Activated T-cell treated with anti-CD3 and anti-CD28 coated beads, Interleukin-2, amount 50 U/mL, for 72 hours (primary cell): ENCODE measurements at regions not wholly inside any gene's neighbourhood (a gene's known extent, or its start where the extent isn't known, plus 50 kb on each side); places are given as distances from the start of the nearest gene placed in this dataset.
A peak's percentile ranks its signal among the peaks of the same experiment; 100 is the strongest.
"Not testable (repeated sequence)": the region's sequence is repeated elsewhere in the genome, so short reads cannot be mapped to it uniquely, and the experiment has no call there.

ENCODE experiments used
- ATAC-seq, 2 donors: fragments of 150-1000 bp; cut with Tn5 transposase; replicated peaks in 1 of 2; 2 replicates each; pipeline ENCODE4 v1.10.0; 2021; ENCODE audit warnings: moderate library complexity in 2 of 2, mild to moderate bottlenecking in 1 of 2
- DNase-seq, 2 donors: peaks; one replicate each; pipeline ENCODE4 v3.0.0; 2021 to 2022; ENCODE audit warnings: mixed read lengths in 1 of 2
- H3K27ac Mint-ChIP-seq: one replicate; pipeline ENCODE4 v1.8.0; 2022; ENCODE audit warnings: mild to moderate bottlenecking, moderate library complexity, mixed read lengths
- H3K27me3 Mint-ChIP-seq: one replicate; pipeline ENCODE4 v1.8.0; 2022; ENCODE audit warnings: low read depth, mixed read lengths
- H3K36me3 Mint-ChIP-seq, 2 donors: one replicate each; pipeline ENCODE4 v1.8.0; 2022; ENCODE audit warnings: mixed read lengths in 2 of 2, mild to moderate bottlenecking in 1 of 2; ENCODE audit not compliant: insufficient read depth in 2 of 2
- H3K4me1 Mint-ChIP-seq: one replicate; pipeline ENCODE4 v1.8.0; 2022; ENCODE audit warnings: low read depth, mixed read lengths
- H3K4me3 Mint-ChIP-seq, 2 donors: one replicate each; pipeline ENCODE4 v1.8.0; 2022; ENCODE audit warnings: mild to moderate bottlenecking in 2 of 2, mixed read lengths in 2 of 2, moderate library complexity in 2 of 2
- H3K9me3 Mint-ChIP-seq, 2 donors: one replicate each; pipeline ENCODE4 v1.8.0; 2022; ENCODE audit warnings: mixed read lengths in 2 of 2

DNA sequence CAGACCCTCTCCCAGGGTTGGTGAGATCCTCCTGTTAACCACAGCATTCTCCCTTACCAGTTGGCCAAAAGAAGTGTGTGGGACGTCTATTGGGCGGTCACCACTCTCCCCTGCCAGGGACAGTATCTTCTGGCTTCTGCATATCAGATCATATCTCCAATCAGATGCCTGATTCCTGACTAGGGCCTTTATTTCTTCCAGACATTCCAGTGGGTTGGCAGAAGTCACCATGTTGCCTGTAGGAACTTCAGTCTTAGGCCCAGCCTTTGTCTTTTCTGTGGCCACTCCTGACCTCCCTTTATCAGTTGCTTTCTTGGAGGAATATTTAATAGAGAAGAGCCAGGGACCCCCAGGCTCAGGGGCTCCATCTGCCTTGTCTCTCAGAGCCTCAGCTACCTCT lies 130.4 kb upstream of the F3 start:
- DNase-seq (no peak), ATAC-seq (no peak)
- Mint-ChIP-seq H3K36me3 (no peaks in the 10 kb centered on the region), H3K27me3 (peaks cover 12% of the 10 kb centered on the region), H3K27ac (no peak overlapping the region), H3K9me3 (no peaks in the 10 kb centered on the region), H3K4me3 (no peak overlapping the region), H3K4me1 (no peaks in the 10 kb centered on the region)

DNA sequence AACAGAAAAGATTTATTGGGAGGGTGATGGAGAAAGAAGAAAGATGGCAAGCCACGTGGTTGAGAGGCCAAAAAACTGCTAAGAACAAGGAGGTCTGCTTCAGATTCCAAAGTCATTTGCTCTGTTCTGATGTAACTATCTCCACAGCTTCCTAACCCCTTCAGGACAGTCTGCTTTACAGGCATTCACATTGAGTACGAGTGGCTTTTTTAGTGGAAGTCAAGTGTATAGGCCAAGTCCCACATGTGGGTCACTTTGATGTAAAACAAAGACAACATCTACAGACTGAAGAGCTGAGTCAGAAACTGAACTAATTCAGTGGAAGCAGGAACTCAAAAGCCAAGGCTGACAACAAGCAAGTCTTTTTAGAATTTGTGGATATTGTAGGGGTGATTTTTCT lies 128.7 kb upstream of the F3 start:
- Mint-ChIP-seq H3K4me3 (no peak overlapping the region), H3K9me3 (no peaks in the 10 kb centered on the region), H3K4me1 (no peaks in the 10 kb centered on the region), H3K27me3 (peaks cover 21% of the 10 kb centered on the region), H3K27ac (no peak overlapping the region), H3K36me3 (no peaks in the 10 kb centered on the region)
- DNase-seq, result no peak
- no peak for ATAC-seq

DNA sequence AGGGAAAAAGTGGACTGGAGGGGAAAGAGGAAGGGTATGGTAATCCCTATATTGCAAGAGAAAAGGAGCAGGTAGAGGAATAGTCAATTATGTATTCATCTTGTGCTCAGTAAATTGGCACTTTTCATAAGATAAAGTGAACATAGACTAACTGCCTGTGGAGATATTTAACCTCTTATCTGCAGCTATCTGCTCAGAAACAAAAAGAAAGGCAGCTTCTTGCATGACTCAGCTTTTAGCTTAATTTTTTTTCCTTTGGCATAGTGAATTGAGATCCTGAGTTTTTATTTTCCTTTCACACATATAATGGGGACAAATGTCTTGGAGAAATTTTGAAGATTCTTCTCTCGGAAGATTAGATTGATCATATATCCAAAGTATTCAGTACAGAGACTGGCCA lies 127.6 kb upstream of the F3 start:
- no peak for ATAC-seq
- Mint-ChIP-seq H3K4me3 (no peak overlapping the region), H3K36me3 (no peaks in the 10 kb centered on the region), H3K27me3 (peaks cover 24% of the 10 kb centered on the region), H3K9me3 (no peaks in the 10 kb centered on the region), H3K27ac (no peak overlapping the region), H3K4me1 (no peaks in the 10 kb centered on the region)
- DNase-seq, result no peak

DNA sequence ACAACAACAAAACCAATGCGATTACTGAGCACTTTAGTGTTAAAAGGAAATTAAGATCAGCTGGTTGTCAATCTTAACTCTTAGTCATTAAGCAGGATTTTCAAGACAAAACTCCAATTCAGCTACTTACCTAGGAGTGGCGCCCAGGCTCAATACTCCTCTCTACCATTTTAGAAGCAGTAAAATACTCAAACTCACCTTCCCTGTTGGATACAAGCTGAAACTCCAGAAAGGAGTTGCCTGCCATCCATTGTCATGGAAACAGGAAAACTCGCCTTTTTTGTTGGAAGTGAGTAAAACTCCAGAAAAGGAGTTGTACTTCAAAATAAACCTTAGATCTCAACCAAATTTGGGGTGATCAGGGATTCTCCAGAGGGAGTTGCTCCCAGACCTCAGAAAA lies 127.0 kb upstream of the F3 start:
- no peaks in the 10 kb centered on the region for H3K36me3 Mint-ChIP-seq
- DNase-seq (no peak), ATAC-seq (no peak)
- H3K4me1 Mint-ChIP-seq, result no peaks in the 10 kb centered on the region
- H3K27me3 Mint-ChIP-seq, result peaks cover 24% of the 10 kb centered on the region
- no peak overlapping the region for H3K27ac Mint-ChIP-seq
- no peak overlapping the region for H3K4me3 Mint-ChIP-seq
- H3K9me3 Mint-ChIP-seq, result no peaks in the 10 kb centered on the region

DNA sequence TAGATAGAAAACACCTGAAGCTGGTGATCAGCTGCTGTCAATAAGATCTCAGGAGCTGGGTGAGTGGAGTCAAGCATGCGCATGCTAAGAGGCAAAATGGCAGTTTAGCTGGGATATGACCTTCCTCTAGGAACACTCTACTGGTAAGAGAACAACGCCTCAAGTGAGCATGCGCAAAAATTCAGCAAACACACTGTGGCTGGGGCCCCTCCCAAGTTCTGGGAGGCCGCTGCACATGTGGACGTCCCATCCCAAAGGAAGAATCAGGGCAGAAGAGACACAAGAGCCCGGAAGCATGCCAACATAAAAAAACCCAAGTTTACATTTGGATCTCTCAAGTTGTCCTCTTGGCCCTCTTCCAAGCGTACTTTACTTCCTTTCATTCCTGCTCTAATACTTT lies 126.3 kb upstream of the F3 start:
- ATAC-seq (no peak), DNase-seq (no peak)
- H3K4me3 Mint-ChIP-seq, result no peak overlapping the region
- H3K4me1 Mint-ChIP-seq, result no peaks in the 10 kb centered on the region
- H3K27me3 Mint-ChIP-seq, result peaks cover 24% of the 10 kb centered on the region
- H3K9me3 Mint-ChIP-seq, result no peaks in the 10 kb centered on the region
- peak overlapping the region; percentile 68 for H3K27ac Mint-ChIP-seq
- no peaks in the 10 kb centered on the region for H3K36me3 Mint-ChIP-seq

DNA sequence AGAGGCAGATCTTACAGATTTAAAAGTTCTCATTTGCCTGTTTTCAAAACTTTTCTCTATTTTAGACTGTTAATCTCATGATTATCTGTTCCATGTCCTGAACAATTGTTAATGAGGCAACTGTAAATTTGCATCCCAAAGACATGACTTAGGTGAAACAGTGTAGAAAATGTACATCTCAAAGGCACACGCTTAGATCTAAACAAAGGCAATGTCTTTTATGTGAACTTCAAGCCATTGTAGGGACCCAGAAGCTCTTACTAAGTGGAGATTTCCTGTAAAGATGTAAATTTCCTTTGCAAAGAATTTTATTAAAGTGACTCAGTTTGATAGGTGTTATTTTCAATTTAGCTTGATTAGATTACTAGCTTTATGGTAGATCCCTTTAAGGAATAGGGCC lies 125.2 kb upstream of the F3 start:
- DNase-seq (no peak), ATAC-seq (no peak)
- Mint-ChIP-seq H3K4me1 (no peaks in the 10 kb centered on the region), H3K36me3 (no peaks in the 10 kb centered on the region), H3K9me3 (no peaks in the 10 kb centered on the region), H3K4me3 (no peak overlapping the region), H3K27ac (no peak overlapping the region), H3K27me3 (peaks cover 24% of the 10 kb centered on the region)

DNA sequence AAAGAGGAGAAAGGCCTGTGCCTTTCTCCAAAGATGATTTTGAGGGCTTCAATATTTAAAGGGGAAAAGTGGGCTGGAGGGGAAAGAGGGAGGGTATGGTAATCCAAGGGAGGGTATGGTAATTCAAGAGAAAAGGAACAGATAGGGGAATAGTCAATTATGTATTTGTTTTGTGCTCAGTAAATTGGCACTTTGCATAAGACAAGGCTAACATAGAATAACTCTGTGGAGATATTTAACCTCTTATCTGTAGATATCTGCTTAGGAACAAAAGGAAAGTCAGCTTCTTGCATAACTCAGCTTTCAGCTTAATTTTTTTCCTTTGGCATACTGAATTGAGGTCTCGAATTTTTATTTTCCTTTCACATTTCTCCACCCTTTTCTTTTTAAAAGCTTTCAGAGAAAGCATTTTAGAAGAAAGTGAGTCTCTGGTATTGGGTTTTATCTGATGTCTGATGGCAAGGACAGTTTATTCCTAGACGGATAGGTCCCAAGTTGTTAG lies 119.9 kb upstream of the F3 start:
- H3K4me3 Mint-ChIP-seq, result no peak overlapping the region
- no peak overlapping the region for H3K27ac Mint-ChIP-seq
- no peaks in the 10 kb centered on the region for H3K4me1 Mint-ChIP-seq
- no peaks in the 10 kb centered on the region for H3K36me3 Mint-ChIP-seq
- ATAC-seq, result no peak
- H3K9me3 Mint-ChIP-seq, result no peaks in the 10 kb centered on the region
- H3K27me3 Mint-ChIP-seq, result peaks cover 9% of the 10 kb centered on the region
- DNase-seq, result no peak

DNA sequence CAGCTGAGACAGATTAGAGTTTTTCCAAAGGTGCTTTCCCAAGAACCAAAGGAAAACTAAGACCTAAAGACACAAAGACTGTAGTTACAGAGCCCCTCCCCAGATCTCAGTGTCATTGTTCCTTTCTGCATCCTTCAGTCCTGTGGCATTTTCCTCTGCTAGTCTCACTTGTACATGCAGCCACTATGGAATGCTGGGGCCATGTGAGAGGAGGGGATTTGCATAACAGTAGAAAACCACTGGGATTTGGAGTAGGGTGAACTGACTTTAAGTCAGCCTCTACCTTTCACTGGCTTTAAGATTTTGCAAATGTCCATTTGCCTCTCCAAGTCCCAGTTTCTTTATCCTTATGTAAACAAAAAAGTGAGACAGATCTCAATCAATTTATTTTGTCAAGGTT lies 119.4 kb upstream of the F3 start:
- ATAC-seq (no peak), DNase-seq (no peak)
- Mint-ChIP-seq H3K27ac (no peak overlapping the region), H3K9me3 (no peaks in the 10 kb centered on the region), H3K36me3 (no peaks in the 10 kb centered on the region), H3K4me1 (no peaks in the 10 kb centered on the region), H3K27me3 (peaks cover 5% of the 10 kb centered on the region), H3K4me3 (no peak overlapping the region)

DNA sequence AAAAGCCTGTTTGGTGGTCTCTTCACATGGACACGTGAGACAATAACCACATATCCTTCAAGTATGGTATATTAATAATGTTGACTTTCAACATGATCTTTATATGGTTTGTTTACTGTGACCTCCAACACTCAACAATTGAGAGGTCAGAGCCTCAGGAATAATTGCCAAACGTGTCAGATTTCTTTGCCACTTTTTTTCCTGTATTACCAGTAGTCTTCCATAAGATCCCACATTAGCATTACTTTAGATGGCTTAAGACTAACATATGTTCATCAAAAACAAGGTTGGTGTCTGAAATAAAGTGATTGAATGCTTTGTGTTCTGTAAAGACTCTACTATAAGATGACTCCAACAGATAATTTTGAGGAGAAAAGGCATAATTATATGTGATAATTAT lies 118.7 kb upstream of the F3 start:
- H3K27me3 Mint-ChIP-seq, result peaks cover 3% of the 10 kb centered on the region
- no peak overlapping the region for H3K27ac Mint-ChIP-seq
- DNase-seq (no peak), ATAC-seq (no peak)
- no peaks in the 10 kb centered on the region for H3K4me1 Mint-ChIP-seq
- H3K36me3 Mint-ChIP-seq, result no peaks in the 10 kb centered on the region
- H3K4me3 Mint-ChIP-seq, result no peak overlapping the region
- H3K9me3 Mint-ChIP-seq, result no peaks in the 10 kb centered on the region

DNA sequence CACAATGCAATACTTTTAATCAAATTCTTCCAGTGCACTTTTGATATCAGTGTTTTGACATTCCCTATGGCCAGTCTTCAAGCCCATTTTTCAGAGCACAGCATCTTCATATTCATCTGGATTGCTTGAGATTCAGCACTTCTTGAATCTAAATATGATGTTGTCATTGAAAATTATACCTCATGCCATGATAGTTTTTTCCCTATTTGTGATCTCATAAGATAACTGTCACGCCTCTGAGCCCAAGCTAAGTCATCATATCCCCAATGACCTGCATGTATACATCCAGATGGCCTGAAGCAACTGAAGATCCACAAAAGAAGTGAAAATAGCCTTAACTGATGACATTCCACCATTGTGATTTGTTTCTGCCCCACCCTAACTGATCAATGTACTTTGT lies 117.6 kb upstream of the F3 start:
- ATAC-seq, H3K27me3 Mint-ChIP-seq, H3K9me3 Mint-ChIP-seq, DNase-seq, H3K36me3 Mint-ChIP-seq, H3K27ac Mint-ChIP-seq, H3K4me1 Mint-ChIP-seq, H3K4me3 Mint-ChIP-seq: not testable (repeated sequence)

DNA sequence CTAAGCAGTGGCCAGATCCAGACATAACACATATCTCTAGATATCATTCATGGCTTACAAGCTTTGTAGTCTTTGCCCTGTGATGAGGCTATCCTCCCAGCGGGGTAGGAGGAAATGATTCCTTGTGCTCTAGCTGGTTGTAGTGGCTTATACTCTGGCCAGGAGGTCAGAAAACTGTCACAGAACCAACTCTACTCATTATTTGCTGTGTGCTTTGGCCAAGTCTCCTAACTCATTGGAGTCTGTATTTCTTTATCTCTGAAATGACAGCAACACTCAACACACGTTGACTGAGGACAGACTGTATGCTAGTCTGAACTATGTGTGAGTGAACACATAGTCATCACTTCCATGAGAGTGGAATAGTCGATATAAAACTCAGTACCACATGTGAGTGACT lies 116.7 kb upstream of the F3 start:
- Mint-ChIP-seq H3K27me3 (no peaks in the 10 kb centered on the region), H3K4me3 (no peak overlapping the region), H3K27ac (no peak overlapping the region), H3K9me3 (no peaks in the 10 kb centered on the region), H3K4me1 (no peaks in the 10 kb centered on the region), H3K36me3 (no peaks in the 10 kb centered on the region)
- no peak for DNase-seq
- no peak for ATAC-seq

DNA sequence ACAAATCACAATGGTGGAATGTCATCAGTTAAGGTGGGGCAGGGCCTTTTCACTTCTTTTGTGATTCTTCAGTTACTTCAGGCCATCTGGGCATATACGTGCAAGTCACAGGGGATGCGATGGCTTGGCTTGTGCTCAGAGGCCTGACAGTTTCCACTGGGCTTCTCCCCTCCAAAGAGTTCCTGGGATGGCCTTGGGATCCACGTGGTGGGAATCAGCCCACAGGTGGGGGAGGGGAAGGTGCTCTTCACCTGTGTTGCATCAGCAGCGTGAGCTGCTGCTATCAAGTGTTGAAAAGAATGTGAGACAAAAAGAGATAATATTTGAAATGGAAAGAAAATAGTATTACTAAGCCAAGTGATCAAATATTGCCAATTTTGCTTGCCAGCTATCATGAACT lies 116.2 kb upstream of the F3 start:
- not testable (repeated sequence) for H3K36me3 Mint-ChIP-seq, H3K9me3 Mint-ChIP-seq, H3K27ac Mint-ChIP-seq, DNase-seq, H3K4me3 Mint-ChIP-seq, H3K27me3 Mint-ChIP-seq, ATAC-seq, H3K4me1 Mint-ChIP-seq

DNA sequence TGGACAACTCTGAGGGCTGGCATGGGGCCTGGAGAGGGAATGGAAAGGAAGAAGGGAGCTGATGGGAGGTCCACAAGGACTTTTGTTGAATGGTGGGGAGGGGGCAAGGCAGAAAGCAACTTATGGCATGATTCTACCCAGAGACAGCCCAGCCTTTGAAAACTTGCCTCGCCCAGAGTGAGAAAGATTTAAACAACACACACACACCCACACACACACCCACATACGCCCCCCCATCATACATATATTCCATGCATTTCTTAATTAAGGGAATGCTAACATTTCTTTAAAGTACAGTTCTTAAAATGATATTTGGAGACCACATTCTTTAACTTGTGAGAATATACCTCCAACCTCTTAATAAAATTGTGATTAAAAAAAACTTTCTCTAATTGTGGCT lies 115.4 kb upstream of the F3 start:
- no peaks in the 10 kb centered on the region for H3K4me1 Mint-ChIP-seq
- H3K36me3 Mint-ChIP-seq, result no peaks in the 10 kb centered on the region
- H3K27ac Mint-ChIP-seq, result no peak overlapping the region
- ATAC-seq (no peak), DNase-seq (no peak)
- no peaks in the 10 kb centered on the region for H3K27me3 Mint-ChIP-seq
- H3K9me3 Mint-ChIP-seq, result no peaks in the 10 kb centered on the region
- no peak overlapping the region for H3K4me3 Mint-ChIP-seq

DNA sequence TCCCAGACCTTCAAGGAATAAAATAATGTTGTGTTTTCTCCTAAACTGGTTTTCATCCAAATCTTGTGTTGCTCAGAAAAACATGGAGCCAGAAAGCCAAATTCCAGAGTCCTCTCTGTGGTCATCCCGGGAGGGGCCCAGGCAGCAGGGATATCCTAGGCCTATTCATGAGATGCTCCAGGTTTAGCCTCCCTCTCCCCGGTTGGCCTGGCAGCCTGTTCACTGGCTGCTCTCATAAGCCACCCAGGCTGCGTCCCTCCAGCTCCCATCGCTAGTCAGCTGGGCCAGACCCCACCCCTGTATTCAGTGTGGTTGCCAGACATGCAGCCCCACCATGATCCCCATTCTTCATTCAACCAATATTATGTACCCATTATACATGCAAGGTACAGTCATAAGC lies 113.4 kb upstream of the F3 start:
- H3K36me3 Mint-ChIP-seq, result no peaks in the 10 kb centered on the region
- DNase-seq, result no peak
- no peak for ATAC-seq

DNA sequence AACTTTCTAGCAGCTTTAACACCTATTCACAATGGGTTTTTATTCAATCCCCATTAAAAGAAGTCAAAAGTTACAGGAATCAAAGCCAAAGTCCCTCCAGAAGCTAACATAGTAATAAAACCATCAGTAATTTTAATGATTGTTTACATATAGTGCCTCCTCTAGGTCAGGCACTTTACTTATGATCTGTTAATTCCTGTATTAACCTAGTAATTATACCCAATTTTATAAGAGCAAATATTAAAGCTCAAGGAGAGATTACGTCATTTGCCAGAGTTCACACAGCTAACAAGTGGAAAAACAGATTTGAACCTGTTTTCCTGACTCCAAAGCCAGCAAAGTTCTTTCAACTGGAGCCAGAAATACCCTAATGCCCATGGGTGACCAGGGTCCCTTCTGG lies 112.9 kb upstream of the F3 start:
- DNase-seq (no peak), ATAC-seq (no peak)
- no peaks in the 10 kb centered on the region for H3K9me3 Mint-ChIP-seq
- no peak overlapping the region for H3K27ac Mint-ChIP-seq
- no peaks in the 10 kb centered on the region for H3K4me1 Mint-ChIP-seq
- H3K36me3 Mint-ChIP-seq, result no peaks in the 10 kb centered on the region
- no peaks in the 10 kb centered on the region for H3K27me3 Mint-ChIP-seq
- H3K4me3 Mint-ChIP-seq, result no peak overlapping the region

More for the DNA sequence above, 113.4 kb upstream of the F3 start:
- Mint-ChIP-seq H3K4me1 (no peaks in the 10 kb centered on the region), H3K27ac (no peak overlapping the region), H3K9me3 (no peaks in the 10 kb centered on the region), H3K4me3 (no peak overlapping the region), H3K27me3 (no peaks in the 10 kb centered on the region)
